Tibial artery (tissue), 4 donors: ENCODE measurements at regions not wholly inside any gene's neighbourhood (a gene's known extent, or its start where the extent isn't known, plus 50 kb on each side); places are given as distances from the start of the nearest gene placed in this dataset.

Experiments
- DNase-seq, 2 donors: peaks; one replicate each; pipeline ENCODE4 v3.0.0-alpha.2; 2019
- H3K27ac ChIP-seq, 2 donors: fragments of 200-600 bp; sonication (generic) in 1 of 2; 1 replicate in 1 of 2; 2 replicates in 1 of 2; pipeline ENCODE4 v1.5.1; 2018 to 2019; ENCODE audit warnings: mild to moderate bottlenecking in 1 of 2
- H3K27me3 ChIP-seq, 2 donors: fragments of 200-600 bp; sonication (generic) in 1 of 2; one replicate each; pipeline versions ENCODE4 v1.5.1 to v1.6.0; 2016 to 2019
- H3K36me3 ChIP-seq, 3 donors: fragments of 200-600 bp; sonication (generic) in 2 of 3; one replicate each; pipeline ENCODE4 v1.5.1; 2016 to 2019; ENCODE audit warnings: mild to moderate bottlenecking in 2 of 3
- H3K4me1 ChIP-seq, 4 donors: fragments of 200-600 bp; sonication (generic) in 2 of 4; 1 replicate in 3 of 4; 2 replicates in 1 of 4; pipeline ENCODE4 v1.5.1; 2016 to 2019
- H3K4me3 ChIP-seq, 2 donors: fragments of 200-600 bp; sonication (generic) in 1 of 2; 1 replicate in 1 of 2; 2 replicates in 1 of 2; pipeline ENCODE4 v1.5.1; 2018 to 2019; ENCODE audit warnings: mild to moderate bottlenecking in 2 of 2
- H3K9me3 ChIP-seq, 3 donors: fragments of 200-600 bp; sonication (generic) in 1 of 3; one replicate each; pipeline ENCODE4 v1.5.1; 2016 to 2019
- intact Hi-C: fragments of 100-400 bp; cut with DNase I; formaldehyde crosslinking; loops from one replicate; pipeline ENCODE4 v1.15.0; 2023; ENCODE audit warnings: low total_unique reads
- TF ChIP-seq, protein P1 (sequence below), 2 experiments: fragments of 200-600 bp in 1 of 2; fragments of 450-650 bp in 1 of 2; IDR thresholded peaks; one replicate each; pipeline ENCODE4 v1.5.1; 2017 to 2019; ENCODE audit warnings: antibody characterized with exemption in 2 of 2, mild to moderate bottlenecking in 1 of 2, moderate library complexity in 1 of 2

DNA sequence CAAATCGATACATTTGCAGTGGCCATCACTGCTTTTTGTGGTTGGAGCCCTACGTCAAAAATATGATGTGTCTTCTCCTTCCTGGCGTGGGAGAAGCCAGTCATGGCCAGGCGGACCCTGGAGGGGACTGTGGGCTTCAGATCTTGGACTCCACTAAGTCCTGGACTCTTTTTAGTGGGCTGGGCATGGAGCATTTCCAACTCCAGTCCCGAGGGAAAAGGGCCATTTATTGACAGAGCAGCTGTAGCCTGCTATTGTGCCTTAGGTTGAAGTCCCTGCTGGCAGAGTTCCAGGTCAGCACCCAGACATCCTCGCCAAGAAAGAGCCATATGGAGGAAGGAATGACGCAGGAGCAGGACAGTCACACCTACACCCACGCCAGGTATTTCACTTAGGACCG is 179.2 kb upstream of the ZNF507 start:
- peaks cover 0 to 9% of the 10 kb centered on the region in 2 donors for H3K27me3 ChIP-seq
- intact Hi-C loops: no loop called here
- no peak for DNase-seq
- no peaks in the 10 kb centered on the region for H3K9me3 ChIP-seq
- TF ChIP-seq, protein P1, sequence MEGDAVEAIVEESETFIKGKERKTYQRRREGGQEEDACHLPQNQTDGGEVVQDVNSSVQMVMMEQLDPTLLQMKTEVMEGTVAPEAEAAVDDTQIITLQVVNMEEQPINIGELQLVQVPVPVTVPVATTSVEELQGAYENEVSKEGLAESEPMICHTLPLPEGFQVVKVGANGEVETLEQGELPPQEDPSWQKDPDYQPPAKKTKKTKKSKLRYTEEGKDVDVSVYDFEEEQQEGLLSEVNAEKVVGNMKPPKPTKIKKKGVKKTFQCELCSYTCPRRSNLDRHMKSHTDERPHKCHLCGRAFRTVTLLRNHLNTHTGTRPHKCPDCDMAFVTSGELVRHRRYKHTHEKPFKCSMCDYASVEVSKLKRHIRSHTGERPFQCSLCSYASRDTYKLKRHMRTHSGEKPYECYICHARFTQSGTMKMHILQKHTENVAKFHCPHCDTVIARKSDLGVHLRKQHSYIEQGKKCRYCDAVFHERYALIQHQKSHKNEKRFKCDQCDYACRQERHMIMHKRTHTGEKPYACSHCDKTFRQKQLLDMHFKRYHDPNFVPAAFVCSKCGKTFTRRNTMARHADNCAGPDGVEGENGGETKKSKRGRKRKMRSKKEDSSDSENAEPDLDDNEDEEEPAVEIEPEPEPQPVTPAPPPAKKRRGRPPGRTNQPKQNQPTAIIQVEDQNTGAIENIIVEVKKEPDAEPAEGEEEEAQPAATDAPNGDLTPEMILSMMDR (IDR thresholded peaks at IDR 0.05): no peak
- no peaks in the 10 kb centered on the region for H3K4me1 ChIP-seq
- no peaks in the 10 kb centered on the region for H3K36me3 ChIP-seq
- H3K4me3 ChIP-seq: no peak overlapping the region
- no peak overlapping the region for H3K27ac ChIP-seq

DNA sequence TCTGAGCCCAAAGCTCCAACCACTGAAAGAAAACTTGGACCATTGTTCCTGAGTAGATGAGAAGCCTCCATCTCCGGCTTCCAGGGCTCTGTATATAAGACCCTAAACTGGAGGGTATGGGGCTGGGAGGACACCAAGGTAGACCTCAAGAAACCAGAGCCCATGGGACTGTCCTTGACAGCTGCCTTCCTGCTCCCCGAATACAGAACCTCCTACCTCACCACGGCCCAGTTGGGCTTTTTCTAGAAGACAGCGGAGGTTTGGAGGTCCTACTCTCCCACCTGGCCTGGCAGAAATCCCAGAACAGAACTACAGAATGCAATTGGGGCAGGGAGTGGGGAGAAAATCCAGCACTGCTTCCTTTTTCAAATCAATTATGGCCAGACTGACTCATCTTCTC is 177.3 kb upstream of the ZNF507 start:
- Histone ChIP-seq H3K4me3 (no peak overlapping the region), H3K4me1 (no peaks in the 10 kb centered on the region), H3K27ac (no peak overlapping the region), H3K36me3 (no peaks in the 10 kb centered on the region), H3K27me3 (peaks cover 0 to 9% of the 10 kb centered on the region in 2 donors), H3K9me3 (no peaks in the 10 kb centered on the region)
- DNase-seq: no peak
- TF ChIP-seq, protein P1 (IDR thresholded peaks at IDR 0.05): no peak
- intact Hi-C loops: no loop called here

DNA sequence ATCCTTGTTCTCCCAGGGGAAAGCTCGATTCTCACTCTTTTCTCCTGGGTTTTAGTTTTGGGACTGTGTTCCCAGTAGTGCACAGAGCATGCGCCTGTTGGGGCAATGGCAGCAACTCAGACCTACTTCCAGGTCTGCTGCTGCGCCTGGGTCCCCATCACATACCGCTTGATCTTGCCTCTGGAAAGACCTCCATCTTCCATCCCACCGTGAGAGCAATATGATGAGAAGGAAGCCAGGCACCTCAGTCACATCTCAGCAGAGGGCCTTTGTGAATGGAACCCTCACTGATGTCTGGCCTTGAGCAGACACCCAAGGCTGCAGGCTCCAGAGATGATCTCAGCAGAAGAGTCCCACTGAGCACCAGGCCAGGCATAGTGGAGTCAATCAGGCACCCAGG is 176.8 kb upstream of the ZNF507 start:
- intact Hi-C loops: no loop called here
- TF ChIP-seq, protein P1 (IDR thresholded peaks at IDR 0.05): no peak
- DNase-seq: no peak

DNA sequence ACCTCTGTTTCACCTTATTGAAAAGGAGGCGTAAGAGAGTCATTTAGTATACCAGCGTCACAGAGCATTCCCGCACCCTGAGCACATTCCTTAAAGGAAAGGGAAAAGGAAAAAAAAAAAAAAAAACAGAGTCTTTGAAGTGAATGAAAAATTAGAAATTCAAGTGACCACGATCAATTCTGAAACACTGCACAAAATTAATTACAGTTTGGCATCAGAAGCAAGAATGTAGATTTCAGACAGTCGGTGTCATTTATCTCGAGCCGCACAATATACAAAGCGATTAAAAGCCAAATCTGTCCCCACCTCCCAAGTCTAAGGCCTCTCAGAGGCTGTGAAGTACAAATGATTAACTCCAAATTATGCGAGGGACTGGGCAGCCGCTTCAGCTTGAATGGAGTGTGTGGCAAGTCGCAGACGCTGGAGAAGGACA is 173.7 kb upstream of the ZNF507 start:
- DNase-seq: no peak
- H3K4me3 ChIP-seq: no peak overlapping the region
- no peaks in the 10 kb centered on the region for H3K36me3 ChIP-seq
- H3K27ac ChIP-seq: no peak overlapping the region
- intact Hi-C loops: no loop called here
- no peaks in the 10 kb centered on the region for H3K9me3 ChIP-seq
- H3K4me1 ChIP-seq: no peaks in the 10 kb centered on the region
- TF ChIP-seq, protein P1 (IDR thresholded peaks at IDR 0.05): no peak
- peaks cover 0 to 4% of the 10 kb centered on the region in 2 donors for H3K27me3 ChIP-seq

More for the DNA sequence above, 176.8 kb upstream of the ZNF507 start:
- Histone ChIP-seq H3K27me3 (peaks cover 0 to 9% of the 10 kb centered on the region in 2 donors), H3K4me1 (no peaks in the 10 kb centered on the region), H3K4me3 (no peak overlapping the region), H3K27ac (no peak overlapping the region), H3K36me3 (no peaks in the 10 kb centered on the region), H3K9me3 (no peaks in the 10 kb centered on the region)

DNA sequence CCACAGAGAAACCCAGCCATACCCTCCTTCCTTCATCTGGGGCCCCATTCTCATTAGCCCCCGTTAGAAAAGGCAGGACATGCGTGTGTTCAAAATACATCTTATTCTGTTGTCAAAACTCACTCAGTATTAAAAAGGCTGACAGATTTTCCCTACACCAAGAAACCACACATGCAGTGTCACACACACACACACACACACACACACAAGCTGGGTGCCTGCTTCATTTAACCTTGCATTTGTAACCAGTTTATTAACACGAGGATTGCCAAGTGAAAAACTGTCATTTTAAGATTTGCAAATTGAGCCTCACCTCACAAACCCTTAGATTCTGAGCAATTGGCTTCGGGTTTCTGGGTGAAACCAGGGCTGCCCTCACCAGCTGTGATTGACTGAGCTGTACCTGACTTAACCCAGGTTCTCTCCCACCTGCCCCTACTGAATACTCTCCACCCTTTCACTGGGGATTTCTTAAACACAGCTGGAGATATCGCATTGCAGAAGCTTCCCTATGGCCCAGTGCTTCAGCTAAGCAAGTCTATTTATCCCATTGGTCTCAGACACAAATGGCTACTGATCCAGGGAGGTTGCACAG is 172.7 kb upstream of the ZNF507 start:
- no peak overlapping the region for H3K4me3 ChIP-seq
- no peak for DNase-seq
- H3K4me1 ChIP-seq: no peaks in the 10 kb centered on the region
- no peak overlapping the region for H3K27ac ChIP-seq
- H3K27me3 ChIP-seq: peaks cover 0 to 4% of the 10 kb centered on the region in 2 donors
- no peaks in the 10 kb centered on the region for H3K9me3 ChIP-seq
- intact Hi-C loops: no loop called here
- H3K36me3 ChIP-seq: no peaks in the 10 kb centered on the region
- TF ChIP-seq, protein P1 (IDR thresholded peaks at IDR 0.05): no peak

DNA sequence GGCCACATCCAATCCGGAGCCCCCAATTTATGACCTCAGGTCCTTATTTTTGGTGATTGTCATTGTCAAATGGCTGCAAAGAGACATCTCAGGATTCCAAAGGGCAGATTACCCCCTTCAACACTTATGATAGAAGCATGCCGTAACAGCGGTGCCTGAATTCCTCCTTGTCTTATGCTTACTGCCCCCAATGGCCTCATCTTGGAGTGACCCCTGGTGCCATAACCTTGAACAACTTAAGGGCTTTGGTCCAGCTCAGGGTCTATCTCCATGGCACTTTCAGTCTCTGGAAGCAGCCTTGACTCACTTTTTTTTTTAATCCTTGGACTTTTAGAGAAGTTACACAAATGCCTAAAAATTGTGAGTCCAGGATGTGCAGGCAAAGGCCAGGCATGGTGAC is 171.6 kb upstream of the ZNF507 start:
- TF ChIP-seq, protein P1 (IDR thresholded peaks at IDR 0.05): no peak
- intact Hi-C loops: no loop called here
- H3K4me3 ChIP-seq: no peak overlapping the region
- no peaks in the 10 kb centered on the region for H3K9me3 ChIP-seq
- H3K4me1 ChIP-seq: no peaks in the 10 kb centered on the region
- H3K27ac ChIP-seq: no peak overlapping the region
- no peak for DNase-seq
- H3K36me3 ChIP-seq: no peaks in the 10 kb centered on the region
- peaks cover 0 to 2% of the 10 kb centered on the region in 2 donors for H3K27me3 ChIP-seq
